Esophagus muscularis mucosa (tissue), 4 donors: ENCODE measurements at regions not wholly inside any gene's neighbourhood (a gene's known extent, or its start where the extent isn't known, plus 50 kb on each side); places are given as distances from the start of the nearest gene placed in this dataset.

Experiments used
- DNase-seq: peaks from one replicate; pipeline ENCODE4 v3.0.0-alpha.2; 2017; ENCODE audit errors: extremely low spot score
- H3K27ac ChIP-seq, 4 donors: fragments of 200-600 bp; sonication (generic); replicated peaks in 1 of 4; 1 replicate in 3 of 4; 2 replicates in 1 of 4; pipeline ENCODE4 v1.5.1; 2016 to 2019; ENCODE audit warnings: mild to moderate bottlenecking in 1 of 4
- H3K27me3 ChIP-seq, 4 donors: fragments of 200-600 bp; sonication (generic); one replicate each; pipeline versions ENCODE4 v1.5.1 to v1.6.0; 2016 to 2019
- H3K36me3 ChIP-seq, 4 donors: fragments of 200-600 bp; sonication (generic); one replicate each; pipeline ENCODE4 v1.5.1; 2016 to 2019
- H3K4me1 ChIP-seq, 4 donors: fragments of 200-600 bp; sonication (generic); one replicate each; pipeline ENCODE4 v1.5.1; 2016 to 2019
- H3K4me3 ChIP-seq, 4 donors: fragments of 200-600 bp; sonication (generic); 1 replicate in 2 of 4; 2 replicates in 2 of 4; pipeline ENCODE4 v1.5.1; 2016 to 2019; ENCODE audit warnings: mild to moderate bottlenecking in 4 of 4, moderate library complexity in 1 of 4
- H3K9me3 ChIP-seq, 4 donors: fragments of 200-600 bp; sonication (generic); 1 replicate in 3 of 4; 2 replicates in 1 of 4; pipeline ENCODE4 v1.5.1; 2016 to 2019
- EP300 ChIP-seq: sonication (generic); formaldehyde crosslinking; IDR thresholded peaks from one replicate; pipeline ENCODE4 v1.6.1; 2017; ENCODE audit warnings: antibody characterized with exemption
- POLR2A ChIP-seq: fragments of 450-650 bp; IDR thresholded peaks from one replicate; pipeline ENCODE4 v1.6.1; 2017; ENCODE audit warnings: antibody characterized with exemption, moderate library complexity, mild to moderate bottlenecking, low read depth
- POLR2AphosphoS5 ChIP-seq, 2 donors: sonication (generic); formaldehyde crosslinking; IDR thresholded peaks; one replicate each; pipeline ENCODE4 v1.6.1; 2017; ENCODE audit warnings: antibody characterized with exemption in 2 of 2
- whole genome bisulfite sequencing: methylation state at CpG from one replicate; pipeline ENCODE4 v1.1.5; 2018; 5-methylcytosine and 5-hydroxymethylcytosine counted together
- intact Hi-C: fragments of 100-400 bp; cut with DNase I; formaldehyde crosslinking; loops from one replicate; pipeline ENCODE4 v1.15.1; 2023
- TF ChIP-seq, protein P1 (sequence below), 3 experiments: fragments of 200-600 bp in 2 of 3; fragments of 450-650 bp in 1 of 3; sonication (generic) in 2 of 3; IDR thresholded peaks; one replicate each; pipeline ENCODE4 v1.5.1; 2017 to 2019; ENCODE audit warnings: antibody characterized with exemption in 3 of 3, mild to moderate bottlenecking in 2 of 3, moderate library complexity in 1 of 3

GRCh38 chr15:31587583-31587982 lies 260.9 kb downstream of the KLF13 start:
- Histone ChIP-seq H3K27me3 (no peaks in the 10 kb centered on the region), H3K27ac (no peak overlapping the region), H3K36me3 (no peaks in the 10 kb centered on the region), H3K4me3 (no peak overlapping the region), H3K4me1 (no peaks in the 10 kb centered on the region), H3K9me3 (no peaks in the 10 kb centered on the region)
- TF ChIP-seq, protein P1, sequence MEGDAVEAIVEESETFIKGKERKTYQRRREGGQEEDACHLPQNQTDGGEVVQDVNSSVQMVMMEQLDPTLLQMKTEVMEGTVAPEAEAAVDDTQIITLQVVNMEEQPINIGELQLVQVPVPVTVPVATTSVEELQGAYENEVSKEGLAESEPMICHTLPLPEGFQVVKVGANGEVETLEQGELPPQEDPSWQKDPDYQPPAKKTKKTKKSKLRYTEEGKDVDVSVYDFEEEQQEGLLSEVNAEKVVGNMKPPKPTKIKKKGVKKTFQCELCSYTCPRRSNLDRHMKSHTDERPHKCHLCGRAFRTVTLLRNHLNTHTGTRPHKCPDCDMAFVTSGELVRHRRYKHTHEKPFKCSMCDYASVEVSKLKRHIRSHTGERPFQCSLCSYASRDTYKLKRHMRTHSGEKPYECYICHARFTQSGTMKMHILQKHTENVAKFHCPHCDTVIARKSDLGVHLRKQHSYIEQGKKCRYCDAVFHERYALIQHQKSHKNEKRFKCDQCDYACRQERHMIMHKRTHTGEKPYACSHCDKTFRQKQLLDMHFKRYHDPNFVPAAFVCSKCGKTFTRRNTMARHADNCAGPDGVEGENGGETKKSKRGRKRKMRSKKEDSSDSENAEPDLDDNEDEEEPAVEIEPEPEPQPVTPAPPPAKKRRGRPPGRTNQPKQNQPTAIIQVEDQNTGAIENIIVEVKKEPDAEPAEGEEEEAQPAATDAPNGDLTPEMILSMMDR (IDR thresholded peaks at IDR 0.05) = no peak
- TF ChIP-seq POLR2A = no peak
- no peak for TF ChIP-seq POLR2AphosphoS5 (IDR thresholded peaks at IDR 0.05)
- no peak for TF ChIP-seq EP300
- peak; percentile 37 for DNase-seq
- 87% methylated on average over 4 of the region's 4 CpGs for whole genome bisulfite sequencing
- intact Hi-C loops = no loop called here

DNA sequence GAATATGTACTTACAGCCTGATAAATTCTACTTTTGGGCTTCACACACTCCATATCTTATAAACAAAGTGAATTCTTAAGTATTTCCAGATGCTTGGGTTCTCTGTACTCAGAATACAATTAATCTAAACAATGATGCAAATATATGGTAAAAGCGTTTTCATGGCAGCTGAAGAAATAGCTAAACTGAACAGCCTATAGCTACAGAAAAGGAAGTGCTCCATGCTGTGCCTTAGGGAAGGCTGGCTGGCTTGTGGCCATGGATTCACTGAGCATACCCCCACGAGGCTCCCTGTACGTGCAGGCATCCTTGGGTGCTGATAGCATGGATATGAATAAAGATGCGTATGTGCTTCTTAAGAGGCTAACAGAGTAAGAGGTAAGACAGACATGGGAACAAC lies 264.0 kb downstream of the KLF13 start:
- Histone ChIP-seq H3K27ac (no peak overlapping the region), H3K36me3 (no peaks in the 10 kb centered on the region), H3K27me3 (no peaks in the 10 kb centered on the region), H3K4me1 (no peaks in the 10 kb centered on the region), H3K9me3 (no peaks in the 10 kb centered on the region), H3K4me3 (no peak overlapping the region)
- WGBS = 55% methylated on average over 4 of the region's 4 CpGs
- TF ChIP-seq POLR2AphosphoS5 (IDR thresholded peaks at IDR 0.05) (no peak), POLR2A (no peak), EP300 (no peak)
- TF ChIP-seq, protein P1 (IDR thresholded peaks at IDR 0.05) = no peak
- no peak for DNase-seq
- intact Hi-C loops = no loop called here

DNA sequence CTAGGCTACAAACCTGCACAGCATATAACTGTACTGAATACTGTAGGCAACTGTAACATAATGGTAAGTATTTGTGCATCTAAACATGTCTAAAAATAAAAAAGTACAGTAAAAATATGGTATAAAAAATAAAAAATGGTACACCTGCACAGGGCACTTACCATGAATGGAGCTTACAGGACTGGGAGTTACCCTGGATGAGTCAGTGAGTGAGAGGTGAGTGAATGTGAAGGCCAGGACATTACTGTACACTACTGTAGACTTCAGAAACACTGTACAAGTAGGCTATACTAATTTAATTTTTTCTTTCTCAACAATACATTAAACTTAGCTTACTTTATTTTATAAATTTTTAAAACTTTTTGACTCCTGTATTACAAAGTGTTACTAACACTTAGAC lies 265.3 kb downstream of the KLF13 start:
- Histone ChIP-seq H3K36me3 (no peaks in the 10 kb centered on the region), H3K27me3 (no peaks in the 10 kb centered on the region), H3K4me1 (no peaks in the 10 kb centered on the region), H3K9me3 (no peaks in the 10 kb centered on the region), H3K27ac (no peak overlapping the region), H3K4me3 (no peak overlapping the region)
- TF ChIP-seq, protein P1 (IDR thresholded peaks at IDR 0.05) = no peak
- TF ChIP-seq EP300 = no peak
- no peak for TF ChIP-seq POLR2A
- TF ChIP-seq POLR2AphosphoS5 (IDR thresholded peaks at IDR 0.05) = no peak
- intact Hi-C loops = no loop called here
- DNase-seq = no peak

GRCh38 chr15:31597466-31597865 lies 270.8 kb downstream of the KLF13 start:
- Histone ChIP-seq H3K4me3 (no peak overlapping the region), H3K4me1 (no peaks in the 10 kb centered on the region), H3K27me3 (no peaks in the 10 kb centered on the region), H3K36me3 (no peaks in the 10 kb centered on the region), H3K27ac (no peak overlapping the region), H3K9me3 (no peaks in the 10 kb centered on the region)
- intact Hi-C loops = no loop called here
- TF ChIP-seq, protein P1 (IDR thresholded peaks at IDR 0.05) = no peak
- WGBS = 61% methylated on average over 1 of the region's 1 CpG
- no peak for DNase-seq

DNA sequence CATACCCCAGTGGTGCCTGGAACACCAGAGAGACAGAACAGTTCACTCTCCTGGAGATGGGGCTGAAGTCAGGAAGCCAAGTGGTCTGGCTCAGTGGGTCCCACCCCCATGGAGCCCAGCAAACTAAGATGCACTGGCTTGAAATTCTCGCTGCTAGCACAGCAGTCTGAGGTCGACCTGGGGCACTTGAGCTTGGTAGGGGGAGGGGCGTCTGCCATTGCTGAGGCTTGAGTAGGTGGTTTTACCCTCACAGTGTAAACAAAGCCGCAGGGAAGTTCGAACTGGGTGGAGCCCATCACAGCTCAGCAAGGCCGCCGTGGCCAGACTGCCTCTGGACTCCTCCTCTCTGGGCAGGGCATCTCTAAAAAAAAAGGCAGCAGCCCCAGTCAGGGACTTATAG lies 272.0 kb downstream of the KLF13 start:
- no peak for DNase-seq
- TF ChIP-seq EP300 = no peak
- no peak for TF ChIP-seq POLR2A
- TF ChIP-seq, protein P1 (IDR thresholded peaks at IDR 0.05) = no peak
- TF ChIP-seq POLR2AphosphoS5 (IDR thresholded peaks at IDR 0.05) = no peak
- Histone ChIP-seq H3K4me3 (no peak overlapping the region), H3K9me3 (peaks cover 0 to 5% (median 0%) of the 10 kb centered on the region in 4 donors), H3K27me3 (no peaks in the 10 kb centered on the region), H3K36me3 (no peaks in the 10 kb centered on the region), H3K4me1 (no peaks in the 10 kb centered on the region), H3K27ac (no peak overlapping the region)
- intact Hi-C loops = no loop called here
- 33% methylated on average over 2 of the region's 7 CpGs for WGBS
